ENCODE measurements at regions not wholly inside any gene's neighbourhood (a gene's known extent, or its start where the extent isn't known, plus 50 kb on each side); places are given as distances from the start of the nearest gene placed in this dataset.
"Not testable (repeated sequence)": the region's sequence is repeated elsewhere in the genome, so short reads cannot be mapped to it uniquely, and the experiment has no call there.

DNA sequence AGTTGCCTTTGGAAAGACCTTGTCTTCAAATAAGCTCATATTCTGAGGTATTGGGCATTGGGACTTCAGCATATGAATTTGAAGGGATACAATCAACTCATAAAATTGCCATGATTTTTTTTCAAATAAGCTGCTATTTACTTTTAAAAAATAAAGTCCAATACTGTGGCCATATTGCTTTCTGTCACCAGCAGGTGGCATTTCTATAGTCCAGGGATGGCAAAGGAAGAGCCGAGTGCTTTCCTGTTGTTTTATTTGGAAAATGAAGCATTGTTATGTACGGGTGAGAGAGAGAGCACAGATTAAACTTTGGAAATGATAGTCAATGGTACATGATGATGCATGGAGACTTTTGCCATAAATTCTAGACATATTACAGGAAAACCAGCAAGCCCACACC lies 104.1 kb upstream of the DPP6 start:
- Mint-ChIP-seq H3K4me1 (ENCODE audit: low read depth) (no peaks in the 10 kb centered on the region), H3K9me3 (peaks cover 26% of the 10 kb centered on the region), H3K4me3 (ENCODE audit: low read depth) (no peak overlapping the region), H3K27me3 (ENCODE audit: low read depth) (no peaks in the 10 kb centered on the region), H3K27ac (no peak overlapping the region), H3K36me3 (ENCODE audit: low read depth) (no peaks in the 10 kb centered on the region)
- intact Hi-C loops (cut with micrococcal nuclease) = no loop called here
- no peak for DNase-seq (ENCODE audit: low spot score)

- H3K4me3 Mint-ChIP-seq (ENCODE audit: low read depth) = no peak overlapping the region
- H3K27ac Mint-ChIP-seq = no peak overlapping the region
- peaks cover 15% of the 10 kb centered on the region for H3K9me3 Mint-ChIP-seq
- DNase-seq (ENCODE audit: low spot score) = no peak
- H3K36me3 Mint-ChIP-seq (ENCODE audit: low read depth) = no peaks in the 10 kb centered on the region
- H3K4me1 Mint-ChIP-seq (ENCODE audit: low read depth) = no peaks in the 10 kb centered on the region
- no peaks in the 10 kb centered on the region for H3K27me3 Mint-ChIP-seq (ENCODE audit: low read depth)
- intact Hi-C loops (cut with micrococcal nuclease) = no loop called here
These were observed 100.9 kb upstream of the DPP6 start for GRCh38 chr7:153951316-153951715.

DNA sequence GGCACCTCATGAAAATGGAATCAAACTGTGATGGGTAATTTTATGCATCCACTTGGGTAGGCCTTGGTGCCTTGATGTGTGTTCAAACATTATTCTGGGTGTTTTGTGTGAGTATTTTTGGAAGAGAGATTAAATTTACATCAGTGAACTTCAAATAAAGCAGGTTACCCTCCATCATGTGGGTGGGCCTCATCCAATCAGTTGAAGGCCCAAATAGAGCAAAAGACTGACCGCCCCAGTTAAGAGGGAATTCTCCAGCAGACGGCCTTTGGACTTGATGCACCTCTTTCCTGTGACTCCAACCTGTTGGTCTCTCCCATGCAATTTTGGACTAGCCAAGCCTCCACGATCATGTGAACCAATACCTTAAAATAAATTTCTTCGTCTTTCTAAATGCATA lies 97.7 kb upstream of the DPP6 start:
- intact Hi-C loops (cut with micrococcal nuclease) = no loop called here
- Mint-ChIP-seq H3K9me3 (peaks cover 15% of the 10 kb centered on the region), H3K27ac (no peak overlapping the region)

DNA sequence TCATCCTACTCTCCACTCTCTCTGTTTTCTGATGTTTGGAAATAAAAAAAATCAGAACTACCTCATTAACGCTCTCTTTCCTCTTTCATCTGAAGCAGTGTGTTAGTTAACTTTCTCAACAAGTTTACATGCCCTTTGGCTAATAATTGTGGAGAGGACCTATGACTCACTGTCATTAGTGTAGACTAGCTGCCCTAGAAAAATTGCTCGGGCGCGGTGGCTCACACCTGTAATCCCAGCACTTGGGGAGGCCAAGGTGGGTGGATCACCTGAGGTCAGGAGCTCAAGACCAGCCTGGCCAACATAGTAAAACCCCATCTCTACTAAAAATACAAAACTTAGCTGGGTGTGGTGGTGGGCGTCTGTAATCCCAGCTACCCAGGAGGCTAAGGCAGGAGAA lies 94.5 kb upstream of the DPP6 start:
- H3K27me3 Mint-ChIP-seq (ENCODE audit: low read depth); H3K9me3 Mint-ChIP-seq; intact Hi-C loops (cut with micrococcal nuclease); H3K4me3 Mint-ChIP-seq (ENCODE audit: low read depth); DNase-seq (ENCODE audit: low spot score); H3K36me3 Mint-ChIP-seq (ENCODE audit: low read depth); H3K4me1 Mint-ChIP-seq (ENCODE audit: low read depth); H3K27ac Mint-ChIP-seq: not testable (repeated sequence)

More for the DNA sequence above, 97.7 kb upstream of the DPP6 start:
- Mint-ChIP-seq H3K4me1 (ENCODE audit: low read depth) (no peaks in the 10 kb centered on the region), H3K36me3 (ENCODE audit: low read depth) (no peaks in the 10 kb centered on the region), H3K4me3 (ENCODE audit: low read depth) (no peak overlapping the region), H3K27me3 (ENCODE audit: low read depth) (no peaks in the 10 kb centered on the region)
- no peak for DNase-seq (ENCODE audit: low spot score)

- intact Hi-C loops (cut with micrococcal nuclease); H3K4me3 Mint-ChIP-seq (ENCODE audit: low read depth); H3K27me3 Mint-ChIP-seq (ENCODE audit: low read depth); H3K27ac Mint-ChIP-seq; DNase-seq (ENCODE audit: low spot score); H3K4me1 Mint-ChIP-seq (ENCODE audit: low read depth); H3K36me3 Mint-ChIP-seq (ENCODE audit: low read depth): not testable (repeated sequence)
- peaks cover 12% of the 10 kb centered on the region for H3K9me3 Mint-ChIP-seq
These were observed 93.8 kb upstream of the DPP6 start for GRCh38 chr7:153958381-153958780.

DNA sequence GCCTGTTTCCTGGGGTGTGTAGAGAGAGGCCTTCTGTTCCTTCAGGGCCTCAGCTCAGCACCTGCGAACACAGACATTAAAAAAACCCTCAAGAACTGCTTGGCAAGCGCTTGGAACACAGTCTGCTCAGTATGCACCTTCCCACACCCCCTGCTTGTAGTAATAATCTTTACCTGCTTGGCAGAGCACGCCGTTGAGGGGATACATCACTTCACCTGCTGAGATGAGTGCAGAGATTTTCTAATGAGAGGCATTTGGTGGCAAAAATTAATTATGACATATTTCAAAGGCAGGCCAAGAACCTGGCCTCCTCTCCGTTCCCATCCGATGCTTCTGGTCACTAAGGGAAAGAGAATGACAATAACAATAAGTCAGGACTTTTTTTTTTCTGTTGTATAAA lies 93.4 kb upstream of the DPP6 start:
- peaks cover 12% of the 10 kb centered on the region for H3K9me3 Mint-ChIP-seq
- H3K36me3 Mint-ChIP-seq (ENCODE audit: low read depth); DNase-seq (ENCODE audit: low spot score); intact Hi-C loops (cut with micrococcal nuclease); H3K4me1 Mint-ChIP-seq (ENCODE audit: low read depth); H3K27me3 Mint-ChIP-seq (ENCODE audit: low read depth); H3K4me3 Mint-ChIP-seq (ENCODE audit: low read depth); H3K27ac Mint-ChIP-seq: not testable (repeated sequence)

DNA sequence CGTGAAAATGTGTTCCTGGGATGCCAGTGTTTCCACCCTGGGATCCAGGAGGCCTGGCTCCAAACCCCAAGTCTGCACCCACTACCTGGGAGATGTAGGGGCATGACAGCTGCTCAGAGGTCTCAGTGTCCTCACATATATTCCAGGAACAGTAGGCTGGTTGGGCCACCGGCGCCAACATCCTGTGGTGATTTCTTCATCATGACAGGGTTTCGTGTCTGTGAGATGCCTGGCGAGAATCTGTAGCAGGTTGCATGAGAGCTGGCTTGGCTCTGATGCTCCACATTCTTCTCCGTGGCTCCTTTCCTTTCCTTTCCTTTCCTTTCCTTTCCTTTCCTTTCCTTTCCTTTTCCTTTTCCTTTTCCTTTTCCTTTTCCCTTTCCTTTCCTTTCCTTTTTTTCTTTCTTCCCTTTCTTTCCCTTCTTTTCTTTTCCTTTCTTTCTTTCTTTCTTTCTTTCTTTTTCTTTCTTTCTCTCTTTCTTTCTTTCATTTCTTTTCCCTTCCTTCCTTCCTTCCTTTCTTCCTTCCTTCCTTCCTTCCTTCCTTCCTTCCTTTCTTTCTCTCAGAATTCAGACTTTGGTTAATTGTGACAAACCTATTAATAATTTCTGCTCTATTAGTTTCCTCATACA lies 87.6 kb upstream of the DPP6 start:
- H3K27me3 Mint-ChIP-seq (ENCODE audit: low read depth); intact Hi-C loops (cut with micrococcal nuclease); H3K27ac Mint-ChIP-seq: not testable (repeated sequence)

GRCh38 chr7:153969016-153969415 lies 83.2 kb upstream of the DPP6 start:
- H3K9me3 Mint-ChIP-seq; H3K4me3 Mint-ChIP-seq (ENCODE audit: low read depth); H3K27me3 Mint-ChIP-seq (ENCODE audit: low read depth); H3K27ac Mint-ChIP-seq; DNase-seq (ENCODE audit: low spot score); H3K36me3 Mint-ChIP-seq (ENCODE audit: low read depth); intact Hi-C loops (cut with micrococcal nuclease); H3K4me1 Mint-ChIP-seq (ENCODE audit: low read depth): not testable (repeated sequence)

More for the DNA sequence above, 87.6 kb upstream of the DPP6 start:
- H3K9me3 Mint-ChIP-seq; H3K4me1 Mint-ChIP-seq (ENCODE audit: low read depth); H3K36me3 Mint-ChIP-seq (ENCODE audit: low read depth); H3K4me3 Mint-ChIP-seq (ENCODE audit: low read depth); DNase-seq (ENCODE audit: low spot score): not testable (repeated sequence)

DNA sequence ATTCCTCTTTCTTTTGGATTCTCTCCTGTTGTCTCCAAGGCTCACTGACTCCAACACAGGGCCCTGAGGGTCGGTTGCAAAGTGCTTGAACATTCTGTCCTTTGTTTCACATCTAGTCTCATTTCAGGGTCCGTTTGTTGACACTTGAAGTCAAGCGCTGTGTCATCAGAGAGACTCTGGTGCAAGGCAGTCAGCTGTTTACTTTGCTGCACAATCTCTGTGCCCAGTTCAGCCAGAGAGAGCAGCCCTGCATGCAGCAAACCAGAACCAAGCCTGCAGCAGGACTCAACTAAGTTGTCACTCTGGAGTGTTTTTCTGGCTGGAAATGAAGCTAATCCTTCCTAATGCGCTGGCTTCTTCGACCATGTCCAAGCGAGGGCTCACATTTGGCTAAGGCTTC lies 77.6 kb upstream of the DPP6 start:
- H3K36me3 Mint-ChIP-seq (ENCODE audit: low read depth); H3K4me1 Mint-ChIP-seq (ENCODE audit: low read depth); DNase-seq (ENCODE audit: low spot score); intact Hi-C loops (cut with micrococcal nuclease); H3K9me3 Mint-ChIP-seq; H3K4me3 Mint-ChIP-seq (ENCODE audit: low read depth); H3K27ac Mint-ChIP-seq; H3K27me3 Mint-ChIP-seq (ENCODE audit: low read depth): not testable (repeated sequence)

DNA sequence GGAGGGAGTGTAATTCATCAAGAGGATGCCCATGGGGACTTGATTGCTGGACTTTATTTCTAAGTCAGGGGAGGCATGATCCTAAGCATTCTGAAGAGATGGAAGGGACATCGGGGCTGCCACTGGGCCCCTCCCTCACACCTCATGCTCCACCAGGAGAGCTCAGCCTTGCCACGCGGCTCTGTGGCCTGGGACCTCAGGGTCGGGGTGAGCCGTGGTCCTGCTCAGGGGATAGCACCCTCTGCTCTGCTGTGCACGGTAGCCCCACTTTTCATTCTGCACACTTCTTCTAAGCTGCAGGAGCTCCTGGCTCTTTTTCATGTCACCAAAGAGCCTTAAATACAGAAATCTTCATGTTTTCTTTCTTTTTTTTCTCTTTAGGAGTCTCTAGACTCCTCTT lies 75.5 kb upstream of the DPP6 start:
- intact Hi-C loops (cut with micrococcal nuclease); H3K4me1 Mint-ChIP-seq (ENCODE audit: low read depth); H3K9me3 Mint-ChIP-seq; H3K4me3 Mint-ChIP-seq (ENCODE audit: low read depth); H3K27me3 Mint-ChIP-seq (ENCODE audit: low read depth); DNase-seq (ENCODE audit: low spot score); H3K27ac Mint-ChIP-seq; H3K36me3 Mint-ChIP-seq (ENCODE audit: low read depth): not testable (repeated sequence)

DNA sequence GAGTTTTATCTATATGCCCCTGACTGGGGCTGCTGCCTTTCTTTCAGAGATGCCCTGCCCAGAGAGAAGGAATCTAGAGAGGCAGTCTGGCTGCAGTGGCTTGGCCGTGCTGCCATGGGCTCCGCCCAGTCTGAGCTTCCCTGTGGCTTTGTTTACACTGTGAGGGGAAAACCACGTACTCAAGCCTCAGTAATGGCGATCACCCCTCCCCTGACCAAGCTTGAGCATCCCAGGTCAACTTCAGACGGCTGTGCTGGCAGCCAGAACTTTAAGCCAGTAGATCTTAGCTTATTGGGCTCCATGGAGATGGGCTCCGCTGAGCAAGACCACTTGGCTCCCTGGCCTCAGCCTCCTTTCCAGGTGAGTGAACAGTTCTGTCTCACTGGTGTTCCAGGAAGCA lies 69.0 kb upstream of the DPP6 start:
- intact Hi-C loops (cut with micrococcal nuclease); H3K4me3 Mint-ChIP-seq (ENCODE audit: low read depth); H3K27me3 Mint-ChIP-seq (ENCODE audit: low read depth); H3K9me3 Mint-ChIP-seq; H3K36me3 Mint-ChIP-seq (ENCODE audit: low read depth); H3K4me1 Mint-ChIP-seq (ENCODE audit: low read depth); DNase-seq (ENCODE audit: low spot score); H3K27ac Mint-ChIP-seq: not testable (repeated sequence)

GRCh38 chr7:153989066-153989627 lies 63.1 kb upstream of the DPP6 start:
- H3K9me3 Mint-ChIP-seq; H3K4me3 Mint-ChIP-seq (ENCODE audit: low read depth); H3K4me1 Mint-ChIP-seq (ENCODE audit: low read depth); intact Hi-C loops (cut with micrococcal nuclease); H3K27ac Mint-ChIP-seq; DNase-seq (ENCODE audit: low spot score); H3K27me3 Mint-ChIP-seq (ENCODE audit: low read depth); H3K36me3 Mint-ChIP-seq (ENCODE audit: low read depth): not testable (repeated sequence)

DNA sequence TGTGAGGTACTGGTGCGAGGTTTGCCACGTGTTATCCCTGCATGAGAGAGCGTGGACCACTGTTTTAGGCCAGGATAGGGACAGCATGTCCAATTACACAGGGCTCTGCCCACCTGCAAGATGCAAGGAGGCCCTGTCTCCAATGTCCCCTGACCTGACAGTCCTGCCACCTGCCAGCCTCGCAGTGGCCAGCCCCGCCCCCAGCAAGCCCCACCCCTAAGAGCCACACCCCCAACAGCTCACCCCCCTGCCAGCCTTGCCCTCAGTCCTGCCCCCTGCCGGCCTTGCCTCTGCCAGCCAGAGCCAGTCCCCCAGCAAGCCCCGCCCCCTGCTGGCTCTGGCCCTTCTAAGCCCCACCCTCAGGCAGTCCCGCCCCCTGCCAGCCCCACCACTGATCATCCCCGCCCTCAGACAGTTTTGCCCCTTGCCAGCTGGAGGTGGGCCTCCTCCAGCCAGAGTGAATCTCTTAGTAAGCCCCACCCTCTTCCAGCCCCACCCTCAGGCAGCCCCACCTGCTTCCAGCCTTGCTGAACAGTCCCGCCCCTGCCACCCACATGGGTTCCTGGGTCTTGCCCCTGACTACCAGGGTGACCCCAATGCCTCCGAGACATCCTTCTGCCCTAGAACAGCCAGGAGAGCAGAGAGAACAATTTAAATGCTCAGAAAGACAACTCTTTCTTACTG lies 62.3 kb upstream of the DPP6 start:
- H3K36me3 Mint-ChIP-seq (ENCODE audit: low read depth); H3K9me3 Mint-ChIP-seq; H3K27ac Mint-ChIP-seq; intact Hi-C loops (cut with micrococcal nuclease); H3K27me3 Mint-ChIP-seq (ENCODE audit: low read depth); DNase-seq (ENCODE audit: low spot score); H3K4me1 Mint-ChIP-seq (ENCODE audit: low read depth); H3K4me3 Mint-ChIP-seq (ENCODE audit: low read depth): not testable (repeated sequence)
